ENCODE measurements at regions not wholly inside any gene's neighbourhood (a gene's known extent, or its start where the extent isn't known, plus 50 kb on each side); places are given as distances from the start of the nearest gene placed in this dataset.

- H3K4me3 ChIP-seq (ENCODE audit: control insufficient read depth, low read depth, low read length): no peak overlapping the region
- DNase-seq (ENCODE audit: low read depth): no peak
- TF ChIP-seq CTCF (IDR thresholded peaks at IDR 0.05; ENCODE audit: control insufficient read depth, insufficient read depth, low read depth, low read length, missing control alignments): no peak
Measured at GRCh38 chr12:29051221-29051620, 97.9 kb upstream of the FAR2 start.

DNA sequence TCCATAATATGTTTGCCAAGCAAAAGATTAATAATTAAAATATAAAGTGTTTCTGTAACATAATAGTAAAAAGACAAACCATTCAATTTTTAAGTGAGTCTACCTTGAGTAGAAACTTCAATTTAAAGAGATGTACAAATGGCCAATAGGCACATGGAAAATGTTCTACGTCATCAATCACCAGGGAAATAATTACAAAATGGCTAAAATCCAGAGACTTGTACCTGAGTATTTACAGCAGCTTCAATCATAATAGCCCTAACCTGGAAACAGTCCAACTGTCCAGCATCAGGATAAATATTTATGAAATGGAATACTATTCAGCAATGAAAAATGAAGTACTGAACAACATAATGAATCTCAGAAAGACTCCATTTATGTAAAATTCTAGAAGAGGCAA lies 95.5 kb upstream of the FAR2 start:
- no peak for DNase-seq (ENCODE audit: low read depth)
- TF ChIP-seq CTCF (IDR thresholded peaks at IDR 0.05; ENCODE audit: control insufficient read depth, insufficient read depth, low read depth, low read length, missing control alignments): no peak
- no peak overlapping the region for H3K4me3 ChIP-seq (ENCODE audit: control insufficient read depth, low read depth, low read length)

DNA sequence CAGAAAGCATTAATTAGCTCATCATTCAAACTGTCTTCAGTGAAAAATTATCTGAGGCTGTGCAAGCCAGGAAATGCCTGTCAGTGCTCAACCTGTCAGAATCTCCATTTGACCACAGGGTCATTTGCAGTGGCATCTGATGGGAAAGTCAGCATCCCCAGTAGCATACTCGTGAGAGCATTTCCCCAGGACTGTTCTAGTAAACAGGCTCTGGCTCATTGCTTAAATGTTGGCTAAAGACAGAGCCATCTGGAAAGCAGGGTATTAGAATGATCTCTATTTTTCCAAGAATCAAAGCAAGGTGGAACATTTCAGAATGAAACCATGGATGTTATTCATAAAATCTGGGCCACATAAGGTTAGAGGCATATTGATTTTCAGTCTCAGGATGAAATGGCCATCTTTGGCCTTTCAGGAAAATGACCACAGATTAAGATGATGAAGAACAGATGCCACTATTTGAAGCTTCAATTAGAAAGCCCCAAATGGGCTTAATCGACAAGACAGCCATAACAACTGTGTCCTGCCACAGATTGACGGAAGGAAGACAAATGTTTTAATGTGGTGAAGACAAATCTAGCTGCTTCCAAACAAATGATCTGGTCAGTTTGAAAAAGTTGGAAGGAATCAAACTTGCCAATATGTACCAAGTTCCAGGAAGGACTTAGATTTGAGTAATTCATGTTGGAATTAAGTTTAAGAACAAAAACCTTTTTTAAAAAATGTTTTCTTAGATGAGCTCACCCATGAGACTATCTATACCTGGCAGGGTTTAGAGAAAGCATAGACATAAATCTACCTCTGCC lies 94.0 kb upstream of the FAR2 start:
- no peak for DNase-seq (ENCODE audit: low read depth)
- no peak overlapping the region for H3K4me3 ChIP-seq (ENCODE audit: control insufficient read depth, low read depth, low read length)
- TF ChIP-seq CTCF (IDR thresholded peaks at IDR 0.05; ENCODE audit: control insufficient read depth, insufficient read depth, low read depth, low read length, missing control alignments): no peak

- H3K4me3 ChIP-seq (ENCODE audit: control insufficient read depth, low read depth, low read length): no peak overlapping the region
- no peak for DNase-seq (ENCODE audit: low read depth)
- TF ChIP-seq CTCF (IDR thresholded peaks at IDR 0.05; ENCODE audit: control insufficient read depth, insufficient read depth, low read depth, low read length, missing control alignments): no peak
Measured at GRCh38 chr12:29066011-29066588, 83.0 kb upstream of the FAR2 start.

DNA sequence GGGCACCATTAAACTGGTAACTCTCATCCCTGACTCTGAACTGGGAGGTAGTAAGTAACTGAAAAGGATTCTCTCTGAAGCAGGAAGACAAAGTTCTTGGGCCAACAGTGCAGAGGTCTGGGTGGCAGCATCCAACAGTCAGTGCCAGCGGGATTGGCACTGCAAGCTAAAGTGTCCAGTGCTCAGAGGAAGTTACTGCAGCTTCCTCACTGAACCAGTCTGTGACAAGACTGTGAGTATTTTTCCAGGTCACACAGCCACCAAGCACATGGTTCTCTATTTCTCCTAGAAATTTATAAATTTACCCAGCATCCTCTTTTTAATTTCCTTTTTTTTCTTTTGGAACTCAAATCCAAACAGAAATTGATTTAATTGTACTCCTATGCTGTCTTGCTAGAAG lies 81.6 kb upstream of the FAR2 start:
- H3K4me3 ChIP-seq (ENCODE audit: control insufficient read depth, low read depth, low read length): no peak overlapping the region
- TF ChIP-seq CTCF (IDR thresholded peaks at IDR 0.05; ENCODE audit: control insufficient read depth, insufficient read depth, low read depth, low read length, missing control alignments): no peak
- no peak for DNase-seq (ENCODE audit: low read depth)

DNA sequence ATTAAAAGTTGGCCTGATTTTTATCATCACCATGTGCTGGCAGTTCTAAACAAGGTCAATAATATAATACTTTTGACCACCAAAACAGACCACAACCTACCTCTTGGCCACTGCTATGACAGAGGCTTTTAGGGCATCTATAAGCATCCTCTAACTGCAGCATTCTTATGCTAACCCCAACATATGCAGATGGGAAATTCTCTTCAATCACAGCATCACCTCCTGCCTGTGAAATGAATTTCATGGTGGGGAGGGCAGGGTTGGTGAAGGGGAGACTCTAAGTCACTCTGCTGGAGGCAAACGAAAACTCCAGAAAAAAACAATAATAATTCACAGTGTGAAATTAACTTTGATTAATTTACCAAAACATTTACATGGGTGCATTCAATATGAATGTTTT lies 78.8 kb upstream of the FAR2 start:
- no peak overlapping the region for H3K4me3 ChIP-seq (ENCODE audit: control insufficient read depth, low read depth, low read length)
- no peak for TF ChIP-seq CTCF (IDR thresholded peaks at IDR 0.05; ENCODE audit: control insufficient read depth, insufficient read depth, low read depth, low read length, missing control alignments)
- DNase-seq (ENCODE audit: low read depth): no peak

Data from AG09309 (cell line).